HG02763 (cell line): ENCODE measurements at regions not wholly inside any gene's neighbourhood (a gene's known extent, or its start where the extent isn't known, plus 50 kb on each side); places are given as distances from the start of the nearest gene placed in this dataset.

ENCODE experiments used
- ATAC-seq: cut with Tn5 transposase; IDR thresholded peaks from one replicate; pipeline ENCODE4 v1.9.1; 2021; ENCODE audit warnings: mild to moderate bottlenecking, moderate library complexity; ENCODE audit not compliant: unreplicated experiment

- ATAC-seq, result no peak
Measured at GRCh38 chr18:55821219-55821618, 233.2 kb upstream of the TCF4 start.

- ATAC-seq, result no peak
Measured at GRCh38 chr18:55819448-55819847, 231.5 kb upstream of the TCF4 start.

GRCh38 chr18:55818284-55818683 lies 230.3 kb upstream of the TCF4 start:
- ATAC-seq, result no peak

GRCh38 chr18:55811925-55812324 lies 223.9 kb upstream of the TCF4 start:
- no peak for ATAC-seq

- ATAC-seq, result no peak
Measured at GRCh38 chr18:55805666-55806065, 217.7 kb upstream of the TCF4 start.

- no peak for ATAC-seq
Measured at GRCh38 chr18:55795101-55795669, 207.2 kb upstream of the TCF4 start.

GRCh38 chr18:55794288-55795052 lies 206.5 kb upstream of the TCF4 start:
- no peak for ATAC-seq

GRCh38 chr18:55790296-55790695 lies 202.3 kb upstream of the TCF4 start:
- no peak for ATAC-seq

- no peak for ATAC-seq
Measured at GRCh38 chr18:55787536-55788073, 199.6 kb upstream of the TCF4 start.

GRCh38 chr18:55786651-55787272 lies 198.8 kb upstream of the TCF4 start:
- no peak for ATAC-seq

GRCh38 chr18:55783921-55784320 lies 195.9 kb upstream of the TCF4 start:
- no peak for ATAC-seq

- no peak for ATAC-seq
Measured at GRCh38 chr18:55781481-55781957, 193.5 kb upstream of the TCF4 start.

GRCh38 chr18:55780586-55781071 lies 192.6 kb upstream of the TCF4 start:
- ATAC-seq, result no peak

GRCh38 chr18:55779691-55780585 lies 191.9 kb upstream of the TCF4 start:
- ATAC-seq, result no peak

- ATAC-seq, result no peak
Measured at GRCh38 chr18:55778788-55779690, 191.0 kb upstream of the TCF4 start.

GRCh38 chr18:55777666-55778304 lies 189.8 kb upstream of the TCF4 start:
- no peak for ATAC-seq

GRCh38 chr18:55775972-55776371 lies 188.0 kb upstream of the TCF4 start:
- no peak for ATAC-seq

GRCh38 chr18:55774505-55774904 lies 186.5 kb upstream of the TCF4 start:
- no peak for ATAC-seq

- no peak for ATAC-seq
Measured at GRCh38 chr18:55768255-55768654, 180.3 kb upstream of the TCF4 start.
